GM21619 (cell line): ENCODE measurements at regions not wholly inside any gene's neighbourhood (a gene's known extent, or its start where the extent isn't known, plus 50 kb on each side); places are given as distances from the start of the nearest gene placed in this dataset.
A peak's percentile ranks its signal among the peaks of the same experiment; 100 is the strongest.

ENCODE experiments used
- ATAC-seq: cut with Tn5 transposase; IDR thresholded peaks from one replicate; pipeline ENCODE4 v1.9.1; 2021; ENCODE audit not compliant: unreplicated experiment

- ATAC-seq = no peak
Observed at GRCh38 chr13:97057176-97057575, 62.9 kb upstream of the OXGR1 start.

- ATAC-seq = no peak
Observed at GRCh38 chr13:97058391-97058790, 64.1 kb upstream of the OXGR1 start.

- no peak for ATAC-seq
Observed at GRCh38 chr13:97058926-97059325, 64.7 kb upstream of the OXGR1 start.

GRCh38 chr13:97067017-97067895 lies 73.0 kb upstream of the OXGR1 start:
- ATAC-seq = no peak

- ATAC-seq = no peak
Observed at GRCh38 chr13:97068151-97068550, 73.9 kb upstream of the OXGR1 start.

- ATAC-seq = no peak
Observed at GRCh38 chr13:97069050-97069815, 75.0 kb upstream of the OXGR1 start.

GRCh38 chr13:97072297-97072696 lies 78.0 kb upstream of the OXGR1 start:
- ATAC-seq = no peak

- no peak for ATAC-seq
Observed at GRCh38 chr13:97074618-97075017, 80.3 kb upstream of the OXGR1 start.

GRCh38 chr13:97076898-97077297 lies 82.6 kb upstream of the OXGR1 start:
- no peak for ATAC-seq

- no peak for ATAC-seq
Observed at GRCh38 chr13:97077341-97077740, 83.1 kb upstream of the OXGR1 start.

- no peak for ATAC-seq
Observed at GRCh38 chr13:97079726-97080125, 85.5 kb upstream of the OXGR1 start.

- no peak for ATAC-seq
Observed at GRCh38 chr13:97082461-97083207, 88.4 kb upstream of the OXGR1 start.

GRCh38 chr13:97091196-97091595 lies 96.9 kb upstream of the OXGR1 start:
- ATAC-seq = no peak

GRCh38 chr13:97100821-97101220 lies 106.5 kb upstream of the OXGR1 start:
- peak; percentile 56 for ATAC-seq

GRCh38 chr13:97101912-97102708 lies 107.8 kb upstream of the OXGR1 start:
- no peak for ATAC-seq

GRCh38 chr13:97106323-97106722 lies 112.0 kb upstream of the OXGR1 start:
- ATAC-seq = no peak

GRCh38 chr13:97107815-97108529 lies 113.7 kb upstream of the OXGR1 start:
- ATAC-seq = no peak

- no peak for ATAC-seq
Observed at GRCh38 chr13:97108530-97108900, 113.6 kb upstream of the MBNL2 start.

GRCh38 chr13:97109256-97109655 lies 112.9 kb upstream of the MBNL2 start:
- ATAC-seq = no peak

- ATAC-seq = peak; percentile 96
Observed at GRCh38 chr13:97109841-97110492, 112.2 kb upstream of the MBNL2 start.
